ENCODE measurements at regions not wholly inside any gene's neighbourhood (a gene's known extent, or its start where the extent isn't known, plus 50 kb on each side); places are given as distances from the start of the nearest gene placed in this dataset.

GRCh38 chr2:129737660-129738527, 241.6 kb upstream of the RAB6C start:
- BruUV-seq (replicated peaks) = no TSS peak
- H3K36me3 Mint-ChIP-seq (ENCODE audit: insufficient read depth, unreplicated experiment) = no peaks in the 10 kb centered on the region
- H3K27me3 Mint-ChIP-seq (ENCODE audit: insufficient read depth, unreplicated experiment) = no peaks in the 10 kb centered on the region
- intact Hi-C loops (cut with micrococcal nuclease; ENCODE audit: unreplicated experiment) = no loop called here
- CTCF ChIA-PET = no interaction called here
- H3K9me3 ChIP-seq = no peaks in the 10 kb centered on the region
- no peak overlapping the region for H3K4me3 Mint-ChIP-seq (ENCODE audit: unreplicated experiment)
- no peak for TF ChIP-seq CTCF (IDR thresholded peaks at IDR 0.05; ENCODE audit: insufficient read depth in 1 of 2, low read depth in 1 of 2, low read length in 1 of 2, severe bottlenecking in 1 of 2, unreplicated experiment in 1 of 2)
- H3K4me1 ChIP-seq = no peaks in the 10 kb centered on the region
- H3K27me3 ChIP-seq (replicated peaks; ENCODE audit: control insufficient read depth, insufficient read depth, low read length) = no peaks in the 10 kb centered on the region
- no peak overlapping the region for H3K27ac Mint-ChIP-seq (ENCODE audit: unreplicated experiment)
- no peak overlapping the region for H3K4me3 ChIP-seq (ENCODE audit: low read depth, low read length)
- H3K4me1 Mint-ChIP-seq (ENCODE audit: low read depth, unreplicated experiment) = no peaks in the 10 kb centered on the region
- no peak for DNase-seq
- no peaks in the 10 kb centered on the region for H3K36me3 ChIP-seq (ENCODE audit: control insufficient read depth, insufficient read depth, low read length)
- no peaks in the 10 kb centered on the region for H3K9me3 Mint-ChIP-seq (ENCODE audit: unreplicated experiment)
- POLR2A ChIA-PET = no interaction called here

- Mint-ChIP-seq H3K36me3 (ENCODE audit: insufficient read depth, unreplicated experiment) (no peaks in the 10 kb centered on the region), H3K9me3 (ENCODE audit: unreplicated experiment) (no peaks in the 10 kb centered on the region), H3K27ac (ENCODE audit: unreplicated experiment) (no peak overlapping the region), H3K4me3 (ENCODE audit: unreplicated experiment) (no peak overlapping the region), H3K4me1 (ENCODE audit: low read depth, unreplicated experiment) (no peaks in the 10 kb centered on the region), H3K27me3 (ENCODE audit: insufficient read depth, unreplicated experiment) (no peaks in the 10 kb centered on the region)
- TF ChIP-seq CTCF (IDR thresholded peaks at IDR 0.05; ENCODE audit: insufficient read depth in 1 of 2, low read depth in 1 of 2, low read length in 1 of 2, severe bottlenecking in 1 of 2, unreplicated experiment in 1 of 2) = no peak
- Histone ChIP-seq H3K4me1 (no peaks in the 10 kb centered on the region), H3K27me3 (replicated peaks; ENCODE audit: control insufficient read depth, insufficient read depth, low read length) (no peaks in the 10 kb centered on the region), H3K36me3 (ENCODE audit: control insufficient read depth, insufficient read depth, low read length) (no peaks in the 10 kb centered on the region), H3K9me3 (no peaks in the 10 kb centered on the region), H3K4me3 (ENCODE audit: low read depth, low read length) (no peak overlapping the region)
- BruUV-seq (replicated peaks) = no TSS peak
- ChIA-PET POLR2A (no interaction called here), CTCF (interaction anchor here (1.2 kb wide), 1 partner anchor 9 kb away, joined by 3 read pairs; no protein-coding TSS in a partner anchor)
- no peak for DNase-seq
- intact Hi-C loops (cut with micrococcal nuclease; ENCODE audit: unreplicated experiment) = no loop called here
Measured at GRCh38 chr2:129738799-129739198, 240.7 kb upstream of the RAB6C start.

- Mint-ChIP-seq H3K9me3 (ENCODE audit: unreplicated experiment) (no peaks in the 10 kb centered on the region), H3K27me3 (ENCODE audit: insufficient read depth, unreplicated experiment) (no peaks in the 10 kb centered on the region), H3K4me1 (ENCODE audit: low read depth, unreplicated experiment) (no peaks in the 10 kb centered on the region), H3K27ac (ENCODE audit: unreplicated experiment) (no peak overlapping the region), H3K36me3 (ENCODE audit: insufficient read depth, unreplicated experiment) (no peaks in the 10 kb centered on the region), H3K4me3 (ENCODE audit: unreplicated experiment) (no peak overlapping the region)
- H3K9me3 ChIP-seq = no peaks in the 10 kb centered on the region
- intact Hi-C loops (cut with micrococcal nuclease; ENCODE audit: unreplicated experiment) = no loop called here
- DNase-seq = no peak
- CTCF ChIA-PET = no interaction called here
- POLR2A ChIA-PET = no interaction called here
- no peaks in the 10 kb centered on the region for H3K4me1 ChIP-seq
- no TSS peak for BruUV-seq (replicated peaks)
- no peak for TF ChIP-seq CTCF (IDR thresholded peaks at IDR 0.05; ENCODE audit: insufficient read depth in 1 of 2, low read depth in 1 of 2, low read length in 1 of 2, severe bottlenecking in 1 of 2, unreplicated experiment in 1 of 2)
- no peaks in the 10 kb centered on the region for H3K27me3 ChIP-seq (replicated peaks; ENCODE audit: control insufficient read depth, insufficient read depth, low read length)
- no peak overlapping the region for H3K4me3 ChIP-seq (ENCODE audit: low read depth, low read length)
- H3K36me3 ChIP-seq (ENCODE audit: control insufficient read depth, insufficient read depth, low read length) = no peaks in the 10 kb centered on the region
Measured at GRCh38 chr2:129740504-129740903, 239.0 kb upstream of the RAB6C start.

Measured in Caco-2 (cell line).